ENCODE measurements at regions not wholly inside any gene's neighbourhood (a gene's known extent, or its start where the extent isn't known, plus 50 kb on each side); places are given as distances from the start of the nearest gene placed in this dataset.

DNA sequence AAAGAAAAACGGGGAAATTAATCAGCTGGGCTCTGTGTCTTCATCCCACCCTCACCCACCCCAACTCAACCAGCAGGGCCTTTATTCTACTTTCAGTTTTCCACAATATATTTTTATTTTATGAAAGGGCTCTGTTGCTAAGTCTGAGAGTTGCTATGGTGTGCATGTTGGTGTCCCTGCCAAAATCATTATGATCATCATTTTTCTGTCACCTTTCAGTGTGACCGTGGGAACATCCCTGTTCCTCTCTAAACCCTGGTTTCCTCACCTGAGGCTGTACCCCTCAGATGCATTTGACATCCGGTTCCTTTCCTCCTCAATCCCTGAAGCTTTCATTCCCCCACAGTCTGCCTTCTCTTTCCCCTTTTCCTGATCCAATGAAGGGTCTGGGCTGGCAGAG, 180.5 kb downstream of the ZFP36L2 start:
- Histone ChIP-seq H3K9me3 (no peaks in the 10 kb centered on the region), H3K36me3 (ENCODE audit: low read depth) (no peaks in the 10 kb centered on the region), H3K4me1 (ENCODE audit: low read depth) (no peaks in the 10 kb centered on the region), H3K4me3 (no peak overlapping the region)
- intact Hi-C loops (cut with DNase I, micrococcal nuclease): no loop called here
- TF ChIP-seq, protein P1, sequence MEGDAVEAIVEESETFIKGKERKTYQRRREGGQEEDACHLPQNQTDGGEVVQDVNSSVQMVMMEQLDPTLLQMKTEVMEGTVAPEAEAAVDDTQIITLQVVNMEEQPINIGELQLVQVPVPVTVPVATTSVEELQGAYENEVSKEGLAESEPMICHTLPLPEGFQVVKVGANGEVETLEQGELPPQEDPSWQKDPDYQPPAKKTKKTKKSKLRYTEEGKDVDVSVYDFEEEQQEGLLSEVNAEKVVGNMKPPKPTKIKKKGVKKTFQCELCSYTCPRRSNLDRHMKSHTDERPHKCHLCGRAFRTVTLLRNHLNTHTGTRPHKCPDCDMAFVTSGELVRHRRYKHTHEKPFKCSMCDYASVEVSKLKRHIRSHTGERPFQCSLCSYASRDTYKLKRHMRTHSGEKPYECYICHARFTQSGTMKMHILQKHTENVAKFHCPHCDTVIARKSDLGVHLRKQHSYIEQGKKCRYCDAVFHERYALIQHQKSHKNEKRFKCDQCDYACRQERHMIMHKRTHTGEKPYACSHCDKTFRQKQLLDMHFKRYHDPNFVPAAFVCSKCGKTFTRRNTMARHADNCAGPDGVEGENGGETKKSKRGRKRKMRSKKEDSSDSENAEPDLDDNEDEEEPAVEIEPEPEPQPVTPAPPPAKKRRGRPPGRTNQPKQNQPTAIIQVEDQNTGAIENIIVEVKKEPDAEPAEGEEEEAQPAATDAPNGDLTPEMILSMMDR (IDR thresholded peaks at IDR 0.05): no peak
- ATAC-seq (no peak), DNase-seq (no peak)

DNA sequence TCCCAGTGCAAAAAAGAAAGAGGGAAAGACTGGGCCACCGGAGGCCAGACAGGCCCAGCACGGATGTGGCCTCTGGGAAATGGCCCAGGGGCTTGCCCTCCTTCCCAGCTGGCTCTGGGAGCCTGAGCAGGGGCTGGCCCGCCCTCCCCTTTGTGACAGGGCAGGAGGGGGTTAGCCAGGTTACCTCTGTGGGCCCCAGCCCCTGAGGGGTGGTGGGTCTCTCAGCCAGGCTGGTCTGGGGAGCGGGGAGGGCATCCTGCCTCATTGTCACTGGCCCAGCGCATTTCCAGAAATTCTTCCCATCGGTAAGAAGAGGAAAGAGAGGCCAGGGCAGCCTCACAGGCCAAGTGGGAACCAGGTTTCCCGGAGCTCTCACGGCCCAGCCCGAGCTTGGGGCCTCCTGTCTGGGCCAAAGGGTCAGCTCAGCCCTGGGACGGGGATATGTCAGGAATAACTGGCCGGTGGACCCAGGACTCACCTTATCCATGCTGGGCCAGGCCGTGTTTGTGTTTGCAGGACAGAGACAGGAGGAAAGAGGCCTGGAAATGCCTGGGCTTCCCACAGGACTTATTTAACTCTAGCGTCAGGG, 182.2 kb downstream of the ZFP36L2 start:
- no peak for ATAC-seq
- TF ChIP-seq, protein P1 (IDR thresholded peaks at IDR 0.05): no peak
- H3K9me3 ChIP-seq: no peaks in the 10 kb centered on the region
- H3K36me3 ChIP-seq (ENCODE audit: low read depth): no peaks in the 10 kb centered on the region
- peak in 1 of 3 donors; percentile 21 for DNase-seq
- no peaks in the 10 kb centered on the region for H3K4me1 ChIP-seq (ENCODE audit: low read depth)
- intact Hi-C loops (cut with DNase I, micrococcal nuclease): no loop called here
- no peak overlapping the region for H3K4me3 ChIP-seq

GRCh38 chr2:43043553-43043870, 182.9 kb downstream of the ZFP36L2 start:
- TF ChIP-seq, protein P1 (IDR thresholded peaks at IDR 0.05): no peak
- intact Hi-C loops (cut with DNase I, micrococcal nuclease): no loop called here
- no peaks in the 10 kb centered on the region for H3K36me3 ChIP-seq (ENCODE audit: low read depth)
- H3K9me3 ChIP-seq: no peaks in the 10 kb centered on the region
- no peak for ATAC-seq
- no peaks in the 10 kb centered on the region for H3K4me1 ChIP-seq (ENCODE audit: low read depth)
- H3K4me3 ChIP-seq: no peak overlapping the region
- DNase-seq: peak in 1 of 3 donors; percentile 14

- Histone ChIP-seq H3K4me3 (no peak overlapping the region), H3K4me1 (ENCODE audit: low read depth) (no peaks in the 10 kb centered on the region), H3K9me3 (no peaks in the 10 kb centered on the region), H3K36me3 (ENCODE audit: low read depth) (no peaks in the 10 kb centered on the region)
- intact Hi-C loops (cut with DNase I, micrococcal nuclease): no loop called here
- TF ChIP-seq, protein P1 (IDR thresholded peaks at IDR 0.05): no peak
- DNase-seq (peak in 2 of 3 donors; percentile 33 to 49), ATAC-seq (peak; percentile 75)
These were observed 184.6 kb downstream of the ZFP36L2 start for GRCh38 chr2:43041661-43042360.

DNA sequence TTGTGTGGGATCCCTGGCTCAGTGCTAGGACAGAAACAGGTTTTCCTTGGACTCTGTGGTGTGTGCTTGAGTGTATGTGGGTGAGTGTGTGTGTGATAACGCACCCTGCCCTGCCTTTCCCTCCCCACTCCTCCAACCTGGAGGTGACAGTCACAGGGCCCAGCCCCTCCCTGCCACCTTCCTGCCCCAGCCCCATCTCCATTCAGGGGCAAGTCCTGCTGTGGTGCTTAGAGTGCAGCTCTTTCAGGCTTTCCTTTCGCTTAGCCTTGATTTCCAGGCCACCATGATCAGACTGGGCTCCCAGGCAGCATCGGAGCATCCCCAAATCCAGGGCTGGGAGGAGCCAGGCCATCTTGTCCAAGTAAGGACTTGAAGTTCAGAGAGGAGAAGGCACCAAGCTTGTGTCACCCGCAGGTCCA, 185.2 kb downstream of the ZFP36L2 start:
- Histone ChIP-seq H3K4me1 (ENCODE audit: low read depth) (no peaks in the 10 kb centered on the region), H3K4me3 (no peak overlapping the region), H3K36me3 (ENCODE audit: low read depth) (no peaks in the 10 kb centered on the region), H3K9me3 (no peaks in the 10 kb centered on the region)
- DNase-seq (peak in 1 of 3 donors; percentile 24), ATAC-seq (peak; percentile 33)
- intact Hi-C loops (cut with DNase I, micrococcal nuclease): no loop called here
- TF ChIP-seq, protein P1 (IDR thresholded peaks at IDR 0.05): no peak
